HG02798 (cell line): ENCODE measurements at regions not wholly inside any gene's neighbourhood (a gene's known extent, or its start where the extent isn't known, plus 50 kb on each side); places are given as distances from the start of the nearest gene placed in this dataset.
"Not testable (repeated sequence)": the region's sequence is repeated elsewhere in the genome, so short reads cannot be mapped to it uniquely, and the experiment has no call there.

ENCODE experiments used
- ATAC-seq: cut with Tn5 transposase; IDR thresholded peaks from one replicate; pipeline ENCODE4 v1.9.1; 2021; ENCODE audit warnings: mild to moderate bottlenecking; ENCODE audit not compliant: unreplicated experiment, poor library complexity

- ATAC-seq = no peak
These were observed 499.2 kb downstream of the RAB38 start for GRCh38 chr11:87675993-87676392.

- no peak for ATAC-seq
These were observed 508.5 kb downstream of the RAB38 start for GRCh38 chr11:87666730-87667129.

GRCh38 chr11:87662287-87662686 lies 513.0 kb downstream of the RAB38 start:
- no peak for ATAC-seq

GRCh38 chr11:87660926-87661660 lies 514.1 kb downstream of the RAB38 start:
- no peak for ATAC-seq

- ATAC-seq = no peak
These were observed 515.4 kb downstream of the RAB38 start for GRCh38 chr11:87659807-87660206.

- no peak for ATAC-seq
These were observed 529.6 kb downstream of the RAB38 start for GRCh38 chr11:87645626-87646025.

GRCh38 chr11:87639753-87640364 lies 535.4 kb downstream of the RAB38 start:
- ATAC-seq = no peak

- ATAC-seq = no peak
These were observed 540.2 kb downstream of the RAB38 start for GRCh38 chr11:87635001-87635400.

- no peak for ATAC-seq
These were observed 540.9 kb downstream of the RAB38 start for GRCh38 chr11:87634331-87634730.

GRCh38 chr11:87628957-87629356 lies 546.3 kb downstream of the RAB38 start:
- ATAC-seq = no peak

- no peak for ATAC-seq
These were observed 547.1 kb downstream of the RAB38 start for GRCh38 chr11:87628026-87628580.

GRCh38 chr11:87623531-87624365 lies 551.5 kb downstream of the RAB38 start:
- not testable (repeated sequence) for ATAC-seq

GRCh38 chr11:87616511-87616910 lies 558.7 kb downstream of the RAB38 start:
- no peak for ATAC-seq

GRCh38 chr11:87604350-87604749 lies 566.6 kb downstream of the TMEM135 start:
- ATAC-seq = no peak

- ATAC-seq = no peak
These were observed 566.2 kb downstream of the TMEM135 start for GRCh38 chr11:87603887-87604286.

- no peak for ATAC-seq
These were observed 565.0 kb downstream of the TMEM135 start for GRCh38 chr11:87602776-87603175.

GRCh38 chr11:87600938-87601337 lies 563.2 kb downstream of the TMEM135 start:
- no peak for ATAC-seq

- ATAC-seq = no peak
These were observed 560.0 kb downstream of the TMEM135 start for GRCh38 chr11:87597725-87598124.

GRCh38 chr11:87596176-87596575 lies 558.4 kb downstream of the TMEM135 start:
- ATAC-seq = no peak

- ATAC-seq = no peak
These were observed 551.3 kb downstream of the TMEM135 start for GRCh38 chr11:87589082-87589481.

GRCh38 chr11:87585613-87586012 lies 547.9 kb downstream of the TMEM135 start:
- not testable (repeated sequence) for ATAC-seq
